Cerebellar nuclear complex (tissue), 1 donor: ENCODE measurements at regions not wholly inside any gene's neighbourhood (a gene's known extent, or its start where the extent isn't known, plus 50 kb on each side); places are given as distances from the start of the nearest gene placed in this dataset.

Source experiments
- DNase-seq, 2 experiments: peaks; one replicate each; lab custom pipeline; 2025; lab: John Stamatoyannopoulos, UW

DNA sequence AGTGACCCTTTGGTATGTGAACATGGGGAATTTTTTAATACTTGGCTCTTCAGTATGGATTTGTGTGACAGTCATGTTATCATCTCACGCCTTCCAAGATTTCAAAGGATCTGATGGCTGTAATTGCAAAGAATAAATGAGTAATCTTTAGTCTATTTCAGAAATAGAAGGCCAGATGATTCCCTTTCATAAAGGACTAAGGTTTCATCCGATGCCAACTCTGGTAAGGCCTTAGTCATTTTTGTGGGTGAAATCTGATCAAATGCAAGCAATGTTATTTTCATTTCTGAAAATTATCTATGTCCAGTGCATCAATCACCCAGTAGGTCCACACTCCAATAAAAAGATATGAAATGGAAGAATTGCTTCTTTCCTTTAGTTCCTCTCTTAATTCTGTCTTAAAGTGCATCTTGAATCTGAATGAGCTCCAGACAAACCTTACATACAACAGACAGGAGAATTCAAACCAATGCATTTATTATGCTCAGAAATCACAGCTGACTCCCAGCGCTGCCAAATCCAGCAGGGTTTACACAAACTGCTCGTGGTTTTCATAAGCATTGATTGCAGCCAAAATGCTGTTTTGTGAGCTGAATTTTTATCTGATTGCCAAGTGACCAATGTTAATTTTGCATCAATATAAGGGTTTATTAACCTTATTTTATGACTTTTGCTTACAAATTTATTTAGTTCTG lies 565.2 kb upstream of the MARCKS start:
- DNase-seq: no peak

GRCh38 chr6:113292646-113293422 lies 564.3 kb upstream of the MARCKS start:
- no peak for DNase-seq

DNA sequence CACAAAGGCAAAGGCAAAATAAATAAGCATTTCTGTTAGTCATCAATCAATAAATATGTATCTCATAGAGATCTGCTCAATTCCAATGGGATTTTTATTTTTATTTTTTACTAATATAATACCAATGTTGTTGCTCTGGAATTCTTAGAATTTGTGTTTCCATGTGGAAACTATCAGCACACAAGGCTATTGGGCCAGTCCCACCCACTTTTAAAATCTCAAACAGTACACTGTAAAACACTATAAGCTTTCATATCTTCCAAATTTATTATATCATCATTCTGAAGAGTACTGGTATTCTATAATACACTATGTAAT lies 563.8 kb upstream of the MARCKS start:
- no peak for DNase-seq

GRCh38 chr6:113299531-113299930 lies 557.6 kb upstream of the MARCKS start:
- DNase-seq: no peak

DNA sequence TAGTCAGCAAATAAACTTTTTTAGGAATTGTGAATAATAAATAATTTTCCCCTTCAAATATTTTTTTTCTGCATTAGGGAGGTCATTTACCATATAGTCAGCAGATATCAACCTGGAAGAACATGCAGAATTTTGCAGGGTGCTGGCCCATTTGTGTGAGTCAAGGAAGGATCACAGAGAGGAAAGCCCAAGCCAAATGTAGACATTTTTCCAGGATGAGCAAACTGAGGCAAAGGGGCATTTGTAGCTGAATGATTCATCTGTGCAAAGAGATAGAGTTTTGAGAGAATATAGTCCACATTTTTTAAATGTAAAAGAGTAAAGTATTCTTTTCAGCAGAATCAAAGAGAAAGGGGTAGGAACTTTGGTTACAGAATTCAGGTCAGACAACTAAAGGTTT lies 555.5 kb upstream of the MARCKS start:
- no peak for DNase-seq

GRCh38 chr6:113304116-113304515 lies 553.0 kb upstream of the MARCKS start:
- DNase-seq: no peak

GRCh38 chr6:113306552-113307145 lies 550.5 kb upstream of the MARCKS start:
- DNase-seq: peak; percentile 1 to 25

- DNase-seq: no peak
Observed at GRCh38 chr6:113308266-113308665, 548.9 kb upstream of the MARCKS start.

DNA sequence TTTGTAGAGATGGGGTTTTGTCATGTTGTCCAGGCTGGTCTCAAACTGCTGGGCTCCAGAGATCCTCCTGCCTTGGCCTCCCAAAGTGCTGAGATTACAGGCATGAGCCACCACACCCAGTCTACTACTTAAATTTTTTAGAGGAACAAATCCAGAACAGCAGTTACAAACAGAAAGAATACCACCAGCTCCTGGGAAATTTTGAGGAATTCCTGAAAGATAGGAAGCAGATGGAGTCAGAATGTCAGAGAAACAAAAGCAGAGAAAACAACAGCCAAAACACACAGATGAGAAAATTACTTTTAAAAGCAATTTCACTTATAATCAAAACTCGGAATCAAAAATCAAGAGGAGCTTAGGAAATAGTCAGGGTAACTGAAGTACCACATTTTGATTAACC lies 543.3 kb upstream of the MARCKS start:
- DNase-seq: no peak

DNA sequence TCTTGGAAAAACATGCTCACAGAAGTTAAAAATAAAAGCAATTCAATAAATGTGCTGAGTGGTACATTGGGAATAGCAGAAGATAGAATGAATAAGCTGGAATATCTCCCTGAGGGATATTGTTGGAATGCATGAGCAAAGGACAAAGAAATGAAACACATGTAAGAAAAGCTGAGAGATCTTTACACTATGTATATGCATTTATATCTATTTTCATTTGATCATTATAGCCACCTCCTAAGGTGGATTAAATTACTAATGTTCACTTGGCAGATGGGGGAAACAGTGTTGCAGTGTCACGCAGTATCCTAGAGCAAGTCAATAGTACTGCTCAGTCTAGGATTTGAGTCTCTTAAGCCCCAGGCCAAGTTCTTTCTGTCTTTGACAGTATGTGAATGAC lies 542.0 kb upstream of the MARCKS start:
- DNase-seq: no peak

GRCh38 chr6:113315879-113316278 lies 541.3 kb upstream of the MARCKS start:
- DNase-seq: no peak

DNA sequence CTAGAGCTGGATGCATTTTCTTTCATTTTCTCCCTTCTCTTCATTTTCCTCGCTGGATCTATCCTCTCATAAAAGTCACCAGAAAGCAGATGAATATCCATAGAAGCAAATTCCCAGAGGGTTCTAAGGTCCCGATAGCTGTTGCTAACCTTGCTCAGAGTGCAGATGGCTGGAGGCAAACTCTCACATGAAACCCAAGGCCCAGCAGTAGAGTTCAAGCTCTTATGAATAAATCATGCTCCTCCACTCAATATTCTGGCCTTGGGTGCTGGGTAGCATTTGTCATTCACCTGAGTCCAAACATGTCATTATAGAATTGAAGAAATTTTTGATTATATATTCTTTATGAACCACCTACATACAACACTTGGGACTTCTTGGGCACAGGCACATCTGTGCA lies 539.7 kb upstream of the MARCKS start:
- no peak for DNase-seq

DNA sequence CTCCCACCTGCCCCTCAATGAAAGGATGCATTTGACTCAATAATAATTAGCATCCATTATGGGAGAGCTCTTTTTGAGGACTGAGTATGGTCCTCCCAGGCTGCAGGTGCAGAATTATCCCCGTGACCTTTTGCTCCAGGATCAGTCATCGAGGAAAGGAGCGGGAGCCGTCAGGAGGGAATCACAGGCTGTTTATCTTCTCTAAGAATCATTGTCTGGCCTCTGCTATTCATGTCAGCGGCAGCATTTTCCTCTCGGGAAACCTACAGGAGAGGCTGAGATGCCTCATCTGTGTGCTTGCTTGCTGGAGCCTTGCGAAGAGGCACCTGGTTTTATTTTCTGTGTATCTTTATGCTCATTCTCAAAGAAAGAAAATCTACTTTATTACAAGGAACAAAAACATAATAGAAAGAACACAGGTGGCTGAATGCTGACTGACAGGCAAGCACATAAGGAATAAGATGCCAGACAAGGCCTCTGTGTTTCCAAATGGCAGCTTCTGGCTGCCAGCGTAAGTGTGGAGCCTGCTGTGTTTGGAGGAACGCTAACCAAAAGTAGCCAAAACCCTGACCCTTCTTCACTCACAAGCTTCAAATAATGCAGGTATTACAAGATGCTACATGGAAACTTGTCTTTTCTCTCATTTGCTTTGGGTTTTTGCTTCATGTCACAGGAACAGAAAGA lies 539.1 kb upstream of the MARCKS start:
- DNase-seq: no peak

GRCh38 chr6:113318575-113318917 lies 538.6 kb upstream of the MARCKS start:
- no peak for DNase-seq

- DNase-seq: no peak
Observed at GRCh38 chr6:113320653-113321052, 536.5 kb upstream of the MARCKS start.

- no peak for DNase-seq
Observed at GRCh38 chr6:113326781-113327180, 530.4 kb upstream of the MARCKS start.

DNA sequence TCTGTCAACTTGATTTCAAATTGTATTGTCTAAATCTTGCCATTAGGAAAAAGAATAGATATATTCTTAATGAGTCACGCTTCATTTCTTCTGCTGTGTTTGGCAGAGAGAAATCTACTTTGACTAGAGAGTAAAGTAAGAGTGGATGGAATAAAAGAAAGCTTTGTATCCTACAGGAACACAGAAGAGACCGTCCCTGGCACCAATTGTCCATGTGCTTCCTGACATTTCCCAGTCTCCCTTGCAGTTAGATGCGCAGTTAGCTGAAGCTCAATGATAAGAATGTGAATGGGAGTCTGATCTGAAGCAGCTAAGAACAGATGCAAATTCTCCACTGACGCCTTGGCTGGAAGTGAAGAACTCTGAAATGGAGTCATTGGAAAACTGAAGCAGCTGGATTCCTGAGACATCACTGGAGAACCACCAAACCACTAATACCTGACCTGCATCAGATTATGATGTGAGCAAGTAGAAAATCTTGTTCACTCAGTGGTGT lies 528.2 kb upstream of the MARCKS start:
- no peak for DNase-seq

GRCh38 chr6:113329942-113330635 lies 527.1 kb upstream of the MARCKS start:
- no peak for DNase-seq

GRCh38 chr6:113330636-113330946 lies 526.6 kb upstream of the MARCKS start:
- no peak for DNase-seq

DNA sequence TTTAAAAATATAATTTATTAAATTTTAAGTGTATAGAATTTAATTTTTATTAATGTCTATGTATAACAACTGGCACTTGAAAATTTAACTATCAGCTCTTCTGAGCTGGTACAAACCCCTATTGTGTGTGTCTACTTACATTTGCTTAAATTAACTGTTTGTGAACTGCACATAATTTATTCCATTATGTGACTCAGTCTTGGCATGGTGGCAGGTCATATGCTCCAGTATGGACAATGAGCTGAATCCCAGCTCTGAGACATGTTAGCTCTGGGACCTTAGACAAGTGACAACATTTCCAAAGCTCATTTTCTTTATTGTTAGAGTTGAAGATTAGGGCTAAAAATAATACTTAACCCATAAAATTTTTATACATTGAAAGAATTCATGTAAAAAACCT lies 526.1 kb upstream of the MARCKS start:
- DNase-seq: no peak

- DNase-seq: no peak
Observed at GRCh38 chr6:113338644-113339043, 518.5 kb upstream of the MARCKS start.

DNA sequence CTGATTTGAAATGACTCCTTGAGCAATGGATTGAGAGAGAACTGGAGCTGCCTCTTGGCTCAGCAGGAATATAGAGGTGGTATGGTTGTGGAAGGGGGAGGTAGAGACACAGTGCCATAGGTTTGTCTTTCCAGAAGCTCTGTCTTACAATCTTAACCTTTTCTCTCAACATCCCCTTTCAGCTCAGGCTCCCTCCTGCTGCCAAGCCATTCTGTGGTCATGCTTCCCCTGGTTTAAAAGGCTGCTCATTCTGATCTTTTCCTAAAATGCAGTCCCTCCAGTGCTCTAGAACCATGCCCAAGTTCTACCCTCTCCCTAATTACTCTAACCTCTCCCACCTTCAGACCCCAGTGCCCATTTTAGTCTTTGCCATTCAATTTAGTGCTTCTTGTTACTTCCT lies 517.9 kb upstream of the MARCKS start:
- DNase-seq: no peak
